Esophagus (tissue), 2 donors: ENCODE measurements at regions not wholly inside any gene's neighbourhood (a gene's known extent, or its start where the extent isn't known, plus 50 kb on each side); places are given as distances from the start of the nearest gene placed in this dataset.

Experiments
- H3K27ac ChIP-seq, 2 donors: one replicate each; pipeline ENCODE4 v1.5.1; 2013; ENCODE audit warnings: low read depth in 2 of 2, mild to moderate bottlenecking in 2 of 2, inconsistent platforms in 1 of 2, low read length in 1 of 2, moderate library complexity in 1 of 2
- H3K27me3 ChIP-seq, 2 donors: one replicate each; pipeline ENCODE4 v1.6.1; 2013; ENCODE audit warnings: low read length in 2 of 2, control low read depth in 1 of 2, mild to moderate bottlenecking in 1 of 2; ENCODE audit not compliant: insufficient read depth in 2 of 2, control insufficient read depth in 1 of 2
- H3K36me3 ChIP-seq, 2 donors: one replicate each; pipeline ENCODE4 v1.6.1; 2013; ENCODE audit warnings: low read length in 1 of 2; ENCODE audit not compliant: control insufficient read depth in 2 of 2, insufficient read depth in 2 of 2
- H3K4me1 ChIP-seq, 2 donors: one replicate each; pipeline ENCODE4 v1.6.1; 2013; ENCODE audit warnings: low read length in 1 of 2; ENCODE audit not compliant: control insufficient read depth in 2 of 2, insufficient read depth in 2 of 2
- H3K4me3 ChIP-seq, 2 donors: one replicate each; pipeline ENCODE4 v1.5.1; 2013; ENCODE audit warnings: low read length in 2 of 2, mild to moderate bottlenecking in 2 of 2, low read depth in 1 of 2, moderate library complexity in 1 of 2
- H3K9me3 ChIP-seq, 2 donors: one replicate each; pipeline ENCODE4 v1.6.1; 2013; ENCODE audit warnings: mild to moderate bottlenecking in 2 of 2, low read depth in 1 of 2, low read length in 1 of 2, moderate library complexity in 1 of 2; ENCODE audit not compliant: control insufficient read depth in 2 of 2, insufficient read depth in 1 of 2
- WGBS, 2 donors: extraction: QIAGEN DNeasy Blood & Tissue Kit; methylation state at CpG; one replicate each; pipeline ENCODE4 v1.1.7; 2013; 5-methylcytosine and 5-hydroxymethylcytosine counted together
- donor health status: healthy with polysubstance abuse.
- donor health status: Bipolar disorder and iron deficiency.

GRCh38 chr16:86942151-86943051 lies 364.1 kb downstream of the FOXL1 start:
- peaks cover 0 to 3% of the 10 kb centered on the region in 2 donors for H3K4me1 ChIP-seq
- H3K27me3 ChIP-seq = no peaks in the 10 kb centered on the region
- H3K36me3 ChIP-seq = no peaks in the 10 kb centered on the region
- 35 to 53% methylated on average over 21 of the region's 21 CpGs for WGBS, 2 donors
- no peak overlapping the region for H3K4me3 ChIP-seq
- H3K27ac ChIP-seq = no peak overlapping the region
- peaks cover 0 to 8% of the 10 kb centered on the region in 2 donors for H3K9me3 ChIP-seq

GRCh38 chr16:86945166-86945900 lies 367.0 kb downstream of the FOXL1 start:
- no peaks in the 10 kb centered on the region for H3K27me3 ChIP-seq
- no peak overlapping the region for H3K4me3 ChIP-seq
- no peaks in the 10 kb centered on the region for H3K36me3 ChIP-seq
- peaks cover 0 to 3% of the 10 kb centered on the region in 2 donors for H3K4me1 ChIP-seq
- no peak overlapping the region for H3K27ac ChIP-seq
- 79 to 85% methylated on average over 22 of the region's 22 CpGs for WGBS, 2 donors
- H3K9me3 ChIP-seq = peaks cover 0 to 2% of the 10 kb centered on the region in 2 donors

- Histone ChIP-seq H3K27ac (no peak overlapping the region), H3K4me1 (peaks cover 0 to 3% of the 10 kb centered on the region in 2 donors), H3K36me3 (no peaks in the 10 kb centered on the region), H3K27me3 (no peaks in the 10 kb centered on the region), H3K4me3 (no peak overlapping the region), H3K9me3 (no peaks in the 10 kb centered on the region)
- WGBS, 2 donors = 56 to 64% methylated on average over 7 of the region's 7 CpGs
Measured at GRCh38 chr16:86946396-86946795, 368.0 kb downstream of the FOXL1 start.

GRCh38 chr16:86946981-86947380 lies 368.6 kb downstream of the FOXL1 start:
- WGBS, 2 donors = 92 to 95% methylated on average over 10 of the region's 10 CpGs
- Histone ChIP-seq H3K4me3 (no peak overlapping the region), H3K27me3 (no peaks in the 10 kb centered on the region), H3K36me3 (no peaks in the 10 kb centered on the region), H3K4me1 (peaks cover 0 to 3% of the 10 kb centered on the region in 2 donors), H3K9me3 (no peaks in the 10 kb centered on the region), H3K27ac (no peak overlapping the region)

GRCh38 chr16:86948046-86948445 lies 369.1 kb downstream of the C16orf95 start:
- Histone ChIP-seq H3K27me3 (no peaks in the 10 kb centered on the region), H3K4me3 (no peak overlapping the region), H3K4me1 (no peaks in the 10 kb centered on the region), H3K9me3 (no peaks in the 10 kb centered on the region), H3K27ac (no peak overlapping the region), H3K36me3 (no peaks in the 10 kb centered on the region)
- WGBS, 2 donors = 88 to 93% methylated on average over 12 of the region's 12 CpGs

- Histone ChIP-seq H3K9me3 (no peaks in the 10 kb centered on the region), H3K27me3 (no peaks in the 10 kb centered on the region), H3K27ac (no peak overlapping the region), H3K4me1 (no peaks in the 10 kb centered on the region), H3K4me3 (no peak overlapping the region), H3K36me3 (no peaks in the 10 kb centered on the region)
- WGBS, 2 donors = 42 to 47% methylated on average over 14 of the region's 14 CpGs
Measured at GRCh38 chr16:86949116-86949515, 368.1 kb downstream of the C16orf95 start.

GRCh38 chr16:86949630-86950029 lies 367.6 kb downstream of the C16orf95 start:
- Histone ChIP-seq H3K4me1 (no peaks in the 10 kb centered on the region), H3K27me3 (no peaks in the 10 kb centered on the region), H3K4me3 (no peak overlapping the region), H3K36me3 (no peaks in the 10 kb centered on the region), H3K9me3 (no peaks in the 10 kb centered on the region), H3K27ac (no peak overlapping the region)
- WGBS, 2 donors = 86 to 89% methylated on average over 3 of the region's 3 CpGs

GRCh38 chr16:86951041-86951822 lies 366.0 kb downstream of the C16orf95 start:
- H3K27me3 ChIP-seq = no peaks in the 10 kb centered on the region
- H3K4me3 ChIP-seq = no peak overlapping the region
- H3K27ac ChIP-seq = no peak overlapping the region
- WGBS, 2 donors = 93 to 94% methylated on average over 7 of the region's 7 CpGs
- no peaks in the 10 kb centered on the region for H3K36me3 ChIP-seq
- H3K9me3 ChIP-seq = no peaks in the 10 kb centered on the region
- H3K4me1 ChIP-seq = no peaks in the 10 kb centered on the region

GRCh38 chr16:86951831-86952598 lies 365.2 kb downstream of the C16orf95 start:
- no peak overlapping the region for H3K27ac ChIP-seq
- no peaks in the 10 kb centered on the region for H3K4me1 ChIP-seq
- H3K27me3 ChIP-seq = no peaks in the 10 kb centered on the region
- no peaks in the 10 kb centered on the region for H3K9me3 ChIP-seq
- no peak overlapping the region for H3K4me3 ChIP-seq
- WGBS, 2 donors = 65 to 72% methylated on average over 13 of the region's 13 CpGs
- H3K36me3 ChIP-seq = no peaks in the 10 kb centered on the region
